GM12801 (cell line): ENCODE measurements at regions not wholly inside any gene's neighbourhood (a gene's known extent, or its start where the extent isn't known, plus 50 kb on each side); places are given as distances from the start of the nearest gene placed in this dataset.

ENCODE experiments used
- CTCF ChIP-seq: IDR thresholded peaks from one replicate; pipeline ENCODE4 v1.5.1; 2011; ENCODE audit warnings: control low read depth; ENCODE audit not compliant: insufficient read length; ENCODE audit errors: extremely low read depth

GRCh38 chr4:66516940-66517339, 846.7 kb upstream of the EPHA5 start:
- TF ChIP-seq CTCF, result no peak

- TF ChIP-seq CTCF, result no peak
These were observed 836.7 kb upstream of the EPHA5 start for GRCh38 chr4:66506985-66507384.

GRCh38 chr4:66501997-66502396, 831.7 kb upstream of the EPHA5 start:
- TF ChIP-seq CTCF, result no peak

- TF ChIP-seq CTCF, result no peak
These were observed 820.4 kb upstream of the EPHA5 start for GRCh38 chr4:66490729-66491128.

GRCh38 chr4:66489783-66490452, 819.6 kb upstream of the EPHA5 start:
- TF ChIP-seq CTCF, result no peak

- TF ChIP-seq CTCF, result no peak
These were observed 819.1 kb upstream of the EPHA5 start for GRCh38 chr4:66489370-66489769.

GRCh38 chr4:66486068-66486467, 815.8 kb upstream of the EPHA5 start:
- no peak for TF ChIP-seq CTCF
